Stomach (tissue), 8 donors: ENCODE measurements at regions not wholly inside any gene's neighbourhood (a gene's known extent, or its start where the extent isn't known, plus 50 kb on each side); places are given as distances from the start of the nearest gene placed in this dataset.
"Not testable (repeated sequence)": the region's sequence is repeated elsewhere in the genome, so short reads cannot be mapped to it uniquely, and the experiment has no call there.

Source experiments
- DNase-seq, 2 donors: peaks; one replicate each; pipeline versions ENCODE4 v3.0.0 to v3.0.0-alpha.2; 2013 to 2019
- H3K27ac ChIP-seq, 5 donors: fragments of 200-600 bp in 4 of 5; sonication (generic) in 4 of 5; one replicate each; pipeline ENCODE4 v1.5.1; 2013 to 2019; ENCODE audit warnings: mild to moderate bottlenecking in 1 of 5, moderate library complexity in 1 of 5
- H3K27me3 ChIP-seq, 3 donors: fragments of 200-600 bp; sonication (generic); one replicate each; pipeline ENCODE4 v1.5.1; 2017 to 2019; ENCODE audit warnings: mixed run types in 1 of 3
- H3K36me3 ChIP-seq, 4 donors: fragments of 200-600 bp; sonication (generic); 1 replicate in 3 of 4; 2 replicates in 1 of 4; pipeline ENCODE4 v1.5.1; 2016 to 2019
- H3K4me1 ChIP-seq, 4 donors: fragments of 200-600 bp; sonication (generic); one replicate each; pipeline ENCODE4 v1.5.1; 2016 to 2019
- H3K4me3 ChIP-seq, 4 donors: fragments of 200-600 bp; sonication (generic) in 3 of 4; one replicate each; pipeline ENCODE4 v1.5.1; 2016 to 2019; ENCODE audit warnings: mild to moderate bottlenecking in 1 of 4
- H3K9me3 ChIP-seq, 4 donors: fragments of 200-600 bp; sonication (generic); one replicate each; pipeline ENCODE4 v1.5.1; 2016 to 2019
- CTCF ChIP-seq, 7 experiments: fragments of 450-650 bp in 4 of 7; fragments of 200-600 bp in 3 of 7; sonication (generic) in 3 of 7; IDR thresholded peaks; one replicate each; pipeline ENCODE4 v1.5.1; 2016 to 2019; ENCODE audit warnings: antibody characterized with exemption in 7 of 7, control low read depth in 2 of 7, mild to moderate bottlenecking in 1 of 7
- EP300 ChIP-seq: sonication (generic); formaldehyde crosslinking; IDR thresholded peaks from one replicate; pipeline ENCODE4 v1.6.1; 2017; ENCODE audit warnings: antibody characterized with exemption
- POLR2A ChIP-seq, 4 donors: fragments of 450-650 bp; IDR thresholded peaks; one replicate each; pipeline ENCODE4 v1.6.1; 2016; ENCODE audit warnings: antibody characterized with exemption in 4 of 4, control low read depth in 2 of 4, mild to moderate bottlenecking in 1 of 4, moderate library complexity in 1 of 4
- POLR2AphosphoS5 ChIP-seq, 3 donors: sonication (generic); formaldehyde crosslinking; IDR thresholded peaks; one replicate each; pipeline ENCODE4 v1.6.1; 2016; ENCODE audit warnings: antibody characterized with exemption in 3 of 3
- WGBS, 5 donors: extraction: QIAGEN DNeasy Blood & Tissue Kit in 3 of 5; methylation state at CpG; one replicate each; pipeline versions ENCODE4 v1.1.5 to v1.1.7; 2013 to 2018; 5-methylcytosine and 5-hydroxymethylcytosine counted together
- intact Hi-C: fragments of 100-400 bp; cut with DNase I; formaldehyde crosslinking; loops from one replicate; pipeline ENCODE4 v1.15.1; 2023; ENCODE audit warnings: low total_unique reads
- donor health status: healthy with polysubstance abuse.
- donor health status: Bipolar disorder and iron deficiency.
- donor health status: healthy.

- H3K27me3 ChIP-seq, H3K4me1 ChIP-seq, DNase-seq, H3K36me3 ChIP-seq, H3K4me3 ChIP-seq, intact Hi-C loops, H3K27ac ChIP-seq: not testable (repeated sequence)
- H3K9me3 ChIP-seq: peaks cover 0 to 13% (median 4%) of the 10 kb centered on the region in 4 donors
- 91 to 99% (median 94%) methylated on average over 3 of the region's 3 CpGs for WGBS, 5 donors
These were observed 57.3 kb upstream of the HS3ST3A1 start for GRCh38 chr17:13659051-13659450.

- Histone ChIP-seq H3K9me3 (peaks cover 3 to 30% (median 22%) of the 10 kb centered on the region in 4 donors), H3K4me1 (no peaks in the 10 kb centered on the region), H3K27ac (no peak overlapping the region), H3K36me3 (no peaks in the 10 kb centered on the region), H3K4me3 (no peak overlapping the region), H3K27me3 (no peaks in the 10 kb centered on the region)
- 85 to 92% (median 91%) methylated on average over 17 to 21 of the region's 21 CpGs for WGBS, 5 donors
- intact Hi-C loops: no loop called here
- TF ChIP-seq POLR2A (IDR thresholded peaks at IDR 0.05) (no peak), POLR2AphosphoS5 (IDR thresholded peaks at IDR 0.05) (no peak)
- no peak for DNase-seq
These were observed 64.3 kb upstream of the HS3ST3A1 start for GRCh38 chr17:13665872-13666635.

- no peak for TF ChIP-seq EP300
- TF ChIP-seq CTCF (IDR thresholded peaks at IDR 0.05): no peak
- no peak for TF ChIP-seq POLR2A (IDR thresholded peaks at IDR 0.05)
- TF ChIP-seq POLR2AphosphoS5 (IDR thresholded peaks at IDR 0.05): no peak
- Histone ChIP-seq H3K4me3 (no peak overlapping the region), H3K36me3 (no peaks in the 10 kb centered on the region), H3K4me1 (no peaks in the 10 kb centered on the region), H3K9me3 (peaks cover 3 to 30% (median 22%) of the 10 kb centered on the region in 4 donors), H3K27ac (no peak overlapping the region), H3K27me3 (no peaks in the 10 kb centered on the region)
- no peak for DNase-seq
- intact Hi-C loops: no loop called here
- WGBS, 5 donors: 50 to 69% (median 67%) methylated on average over 3 of the region's 3 CpGs
These were observed 69.6 kb upstream of the HS3ST3A1 start for GRCh38 chr17:13671341-13671740.

- DNase-seq: no peak
- 71 to 77% (median 73%) methylated on average over 8 of the region's 8 CpGs for WGBS, 5 donors
- no peaks in the 10 kb centered on the region for H3K27me3 ChIP-seq
- H3K27ac ChIP-seq: no peak overlapping the region
- no peaks in the 10 kb centered on the region for H3K36me3 ChIP-seq
- peaks cover 3 to 28% (median 22%) of the 10 kb centered on the region in 4 donors for H3K9me3 ChIP-seq
- TF ChIP-seq CTCF (IDR thresholded peaks at IDR 0.05) (no peak), POLR2A (IDR thresholded peaks at IDR 0.05) (no peak), EP300 (no peak), POLR2AphosphoS5 (IDR thresholded peaks at IDR 0.05) (no peak)
- no peak overlapping the region for H3K4me3 ChIP-seq
- intact Hi-C loops: no loop called here
- no peaks in the 10 kb centered on the region for H3K4me1 ChIP-seq
These were observed 70.0 kb upstream of the HS3ST3A1 start for GRCh38 chr17:13671771-13672170.

- Histone ChIP-seq H3K27ac (no peak overlapping the region), H3K9me3 (no peaks in the 10 kb centered on the region), H3K27me3 (no peaks in the 10 kb centered on the region), H3K4me1 (no peaks in the 10 kb centered on the region), H3K4me3 (no peak overlapping the region), H3K36me3 (no peaks in the 10 kb centered on the region)
- no peak for DNase-seq
- TF ChIP-seq POLR2AphosphoS5 (IDR thresholded peaks at IDR 0.05): no peak
- no peak for TF ChIP-seq EP300
- no peak for TF ChIP-seq POLR2A (IDR thresholded peaks at IDR 0.05)
- TF ChIP-seq CTCF (IDR thresholded peaks at IDR 0.05): no peak
- intact Hi-C loops: no loop called here
These were observed 76.6 kb upstream of the HS3ST3A1 start for GRCh38 chr17:13678361-13678760.
